Spleen (tissue), 7 donors: ENCODE measurements at regions not wholly inside any gene's neighbourhood (a gene's known extent, or its start where the extent isn't known, plus 50 kb on each side); places are given as distances from the start of the nearest gene placed in this dataset.

Source experiments
- POLR2A ChIP-seq, 3 donors: fragments of 450-650 bp; IDR thresholded peaks; one replicate each; pipeline ENCODE4 v1.5.1; 2017; ENCODE audit warnings: antibody characterized with exemption in 3 of 3, mild to moderate bottlenecking in 1 of 3
- POLR2AphosphoS5 ChIP-seq, 3 donors: sonication (generic); formaldehyde crosslinking; IDR thresholded peaks; one replicate each; pipeline ENCODE4 v1.5.1; 2017; ENCODE audit warnings: antibody characterized with exemption in 3 of 3
- TF ChIP-seq, protein P1 (sequence below), 11 experiments: fragments of 200-600 bp in 7 of 11; fragments of 450-650 bp in 4 of 11; sonication (generic) in 4 of 11; IDR thresholded peaks in 8 of 11; conservative IDR thresholded peaks in 3 of 11; 1 replicate in 7 of 11; 2 replicates in 4 of 11; pipeline versions ENCODE4 v1.4.0 to v1.8.0; 2016 to 2021; ENCODE audit warnings: antibody characterized with exemption in 11 of 11, inconsistent platforms in 4 of 11, mild to moderate bottlenecking in 1 of 11
- donor health status: DM: no; HTN: no; CAD: no; lungs with moderate emphysema.
- donor health status: DM: no; HTN: no; CAD: no.
- donor health status: DM: no; HTN: no; CAD: no.

GRCh38 chr3:197446700-197447056 is 109.1 kb downstream of the BDH1 start:
- TF ChIP-seq, protein P1, sequence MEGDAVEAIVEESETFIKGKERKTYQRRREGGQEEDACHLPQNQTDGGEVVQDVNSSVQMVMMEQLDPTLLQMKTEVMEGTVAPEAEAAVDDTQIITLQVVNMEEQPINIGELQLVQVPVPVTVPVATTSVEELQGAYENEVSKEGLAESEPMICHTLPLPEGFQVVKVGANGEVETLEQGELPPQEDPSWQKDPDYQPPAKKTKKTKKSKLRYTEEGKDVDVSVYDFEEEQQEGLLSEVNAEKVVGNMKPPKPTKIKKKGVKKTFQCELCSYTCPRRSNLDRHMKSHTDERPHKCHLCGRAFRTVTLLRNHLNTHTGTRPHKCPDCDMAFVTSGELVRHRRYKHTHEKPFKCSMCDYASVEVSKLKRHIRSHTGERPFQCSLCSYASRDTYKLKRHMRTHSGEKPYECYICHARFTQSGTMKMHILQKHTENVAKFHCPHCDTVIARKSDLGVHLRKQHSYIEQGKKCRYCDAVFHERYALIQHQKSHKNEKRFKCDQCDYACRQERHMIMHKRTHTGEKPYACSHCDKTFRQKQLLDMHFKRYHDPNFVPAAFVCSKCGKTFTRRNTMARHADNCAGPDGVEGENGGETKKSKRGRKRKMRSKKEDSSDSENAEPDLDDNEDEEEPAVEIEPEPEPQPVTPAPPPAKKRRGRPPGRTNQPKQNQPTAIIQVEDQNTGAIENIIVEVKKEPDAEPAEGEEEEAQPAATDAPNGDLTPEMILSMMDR (IDR thresholded peaks at IDR 0.05 in 8 of 11, conservative IDR thresholded peaks at IDR 0.05 in 3 of 11), result no peak
- TF ChIP-seq POLR2A (IDR thresholded peaks at IDR 0.05) (no peak), POLR2AphosphoS5 (IDR thresholded peaks at IDR 0.05) (no peak)
